Right lobe of liver (tissue), 4 donors: ENCODE measurements at regions not wholly inside any gene's neighbourhood (a gene's known extent, or its start where the extent isn't known, plus 50 kb on each side); places are given as distances from the start of the nearest gene placed in this dataset.

ENCODE experiments used
- POLR2A ChIP-seq: fragments of 450-650 bp; IDR thresholded peaks from one replicate; pipeline ENCODE4 v1.6.1; 2017; ENCODE audit warnings: antibody characterized with exemption, mild to moderate bottlenecking
- TF ChIP-seq, protein P1 (sequence below), 4 donors: fragments of 200-600 bp in 3 of 4; fragments of 450-650 bp in 1 of 4; IDR thresholded peaks; one replicate each; pipeline versions ENCODE4 v1.5.1 to v1.8.0; 2016 to 2022; ENCODE audit warnings: antibody characterized with exemption in 4 of 4, mild to moderate bottlenecking in 2 of 4
- donor health status: DM: no; HTN: no; CAD: no.
- donor health status: DM: no; HTN: no; CAD: no.
- donor health status: DM: no; HTN: yes; CAD: no.

DNA sequence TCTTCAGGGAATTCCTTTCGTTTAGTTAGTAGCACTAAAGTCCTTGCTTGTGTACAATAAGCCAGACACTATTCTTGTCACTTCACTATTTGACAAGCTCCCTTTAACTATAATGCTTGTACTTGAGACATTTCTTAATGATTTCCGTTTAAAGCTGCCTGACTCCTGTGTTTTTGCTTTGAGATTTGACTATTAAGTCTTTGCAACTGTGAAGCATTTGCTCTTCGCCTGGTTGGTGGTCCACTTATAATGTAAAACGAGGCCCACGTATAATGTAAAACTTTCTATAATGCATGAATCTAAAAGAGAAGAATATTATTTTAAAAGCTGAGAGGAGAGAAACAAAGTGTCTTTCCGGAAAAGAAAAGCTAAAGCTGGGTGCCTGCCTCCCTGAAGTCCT lies 204.1 kb upstream of the FAM47C start:
- TF ChIP-seq POLR2A, result no peak
- TF ChIP-seq, protein P1, sequence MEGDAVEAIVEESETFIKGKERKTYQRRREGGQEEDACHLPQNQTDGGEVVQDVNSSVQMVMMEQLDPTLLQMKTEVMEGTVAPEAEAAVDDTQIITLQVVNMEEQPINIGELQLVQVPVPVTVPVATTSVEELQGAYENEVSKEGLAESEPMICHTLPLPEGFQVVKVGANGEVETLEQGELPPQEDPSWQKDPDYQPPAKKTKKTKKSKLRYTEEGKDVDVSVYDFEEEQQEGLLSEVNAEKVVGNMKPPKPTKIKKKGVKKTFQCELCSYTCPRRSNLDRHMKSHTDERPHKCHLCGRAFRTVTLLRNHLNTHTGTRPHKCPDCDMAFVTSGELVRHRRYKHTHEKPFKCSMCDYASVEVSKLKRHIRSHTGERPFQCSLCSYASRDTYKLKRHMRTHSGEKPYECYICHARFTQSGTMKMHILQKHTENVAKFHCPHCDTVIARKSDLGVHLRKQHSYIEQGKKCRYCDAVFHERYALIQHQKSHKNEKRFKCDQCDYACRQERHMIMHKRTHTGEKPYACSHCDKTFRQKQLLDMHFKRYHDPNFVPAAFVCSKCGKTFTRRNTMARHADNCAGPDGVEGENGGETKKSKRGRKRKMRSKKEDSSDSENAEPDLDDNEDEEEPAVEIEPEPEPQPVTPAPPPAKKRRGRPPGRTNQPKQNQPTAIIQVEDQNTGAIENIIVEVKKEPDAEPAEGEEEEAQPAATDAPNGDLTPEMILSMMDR (IDR thresholded peaks at IDR 0.05), result no peak
